ENCODE measurements at regions not wholly inside any gene's neighbourhood (a gene's known extent, or its start where the extent isn't known, plus 50 kb on each side); places are given as distances from the start of the nearest gene placed in this dataset.

DNA sequence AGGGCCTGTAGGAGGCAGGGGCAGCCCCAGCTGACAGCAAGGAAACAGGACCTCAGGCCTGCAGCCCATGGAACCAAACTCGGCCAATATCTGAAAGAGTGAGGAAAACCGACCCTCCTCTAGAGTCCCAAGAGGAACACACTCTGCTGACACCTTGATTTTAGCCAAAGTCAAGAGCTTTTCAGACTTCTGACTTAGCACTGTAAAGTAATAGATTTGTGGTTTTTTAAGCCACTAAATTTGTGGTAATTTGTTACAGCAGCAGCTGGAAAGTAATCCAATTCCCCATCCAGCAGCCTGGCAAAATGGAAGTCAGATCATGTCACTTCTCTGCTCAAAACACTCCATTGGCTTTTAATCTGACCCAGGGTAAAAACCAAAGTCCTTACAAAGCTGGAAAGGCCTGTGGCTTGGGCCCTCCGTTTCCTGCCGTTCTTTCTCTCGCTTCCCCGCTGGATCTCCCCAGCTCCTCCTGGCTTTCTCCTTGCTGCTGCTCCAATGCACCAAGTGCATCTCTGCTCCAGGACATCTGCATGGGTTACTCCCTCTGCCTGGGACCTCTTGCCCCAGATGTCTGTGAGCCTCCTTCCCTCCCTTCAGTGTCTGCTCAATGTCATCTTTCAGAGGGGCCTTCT is 79.0 kb downstream of the C5orf15 start:
- no peak for TF ChIP-seq POLR2AphosphoS5 (IDR thresholded peaks at IDR 0.05; ENCODE audit: borderline replicate concordance, low read depth, low read length)
- TF ChIP-seq EZH2 (IDR thresholded peaks at IDR 0.05), result no peak
- TF ChIP-seq FOXP2 (optimal IDR thresholded peaks at IDR 0.05; ENCODE audit: control extremely low read depth, extremely low read length, insufficient read depth), result no peak
